ENCODE measurements at regions not wholly inside any gene's neighbourhood (a gene's known extent, or its start where the extent isn't known, plus 50 kb on each side); places are given as distances from the start of the nearest gene placed in this dataset.

DNA sequence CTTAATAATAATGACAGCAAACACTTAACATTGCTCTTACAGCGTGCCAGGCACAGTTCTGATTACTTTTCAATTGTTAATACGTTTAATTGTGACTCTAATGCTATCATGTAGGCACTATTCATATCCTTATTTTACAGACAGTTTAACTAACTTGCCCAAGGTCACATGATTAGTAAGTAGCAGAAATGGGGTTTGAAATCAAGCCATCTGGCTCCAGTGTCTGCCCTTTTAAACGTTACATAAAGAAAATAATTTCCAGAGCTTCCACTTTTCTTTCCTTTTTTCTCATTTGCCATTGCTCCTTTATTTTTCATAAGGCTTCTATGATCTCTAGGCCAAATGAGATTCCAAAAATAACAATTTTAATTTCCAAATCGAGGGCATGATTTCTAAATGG, 50.6 kb upstream of the IKZF2 start:
- no peak for DNase-seq (ENCODE audit: low read depth in 2 of 3, low spot score in 2 of 3)

DNA sequence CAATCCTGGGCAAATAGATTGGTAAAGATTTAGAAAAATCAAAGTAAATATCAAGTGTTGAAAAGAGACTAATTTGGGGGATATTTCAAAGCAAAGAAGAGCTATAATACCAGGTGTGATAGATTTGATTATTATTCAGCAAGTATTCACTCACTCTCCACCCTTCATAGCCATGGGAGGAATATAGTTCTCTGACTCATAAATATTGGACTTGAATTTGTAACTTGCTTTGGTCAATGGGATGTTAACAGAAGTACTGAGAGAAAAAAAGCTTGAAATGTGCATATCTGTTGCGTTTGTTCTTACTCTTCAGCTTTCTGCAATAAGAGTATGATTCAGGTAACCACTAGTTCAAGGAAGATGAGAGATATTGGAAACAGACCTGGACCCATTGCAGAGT, 54.5 kb upstream of the IKZF2 start:
- DNase-seq (ENCODE audit: low read depth in 2 of 3, low spot score in 2 of 3), result no peak

- DNase-seq (ENCODE audit: low read depth in 2 of 3, low spot score in 2 of 3), result no peak
Observed at GRCh38 chr2:213213186-213213585, 61.8 kb upstream of the IKZF2 start.

DNA sequence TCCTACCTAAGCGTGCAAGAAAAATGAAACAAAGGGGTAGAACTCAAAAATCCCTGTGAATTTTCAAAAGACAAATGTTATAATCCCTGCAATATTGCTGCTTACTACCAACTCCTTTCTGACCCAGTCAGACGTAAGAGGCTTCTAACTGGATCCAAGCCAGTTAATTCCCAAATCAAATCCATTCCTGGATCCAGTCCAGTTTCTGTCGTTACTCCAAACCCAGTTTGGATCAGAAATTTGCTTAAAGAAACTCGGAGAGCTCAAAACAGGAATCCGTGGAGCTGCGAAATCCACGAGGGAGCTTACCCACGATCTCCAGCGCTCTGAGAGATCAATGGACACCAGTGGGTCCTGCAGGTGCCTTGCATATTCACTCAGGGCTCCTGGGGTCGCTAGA, 62.8 kb upstream of the IKZF2 start:
- DNase-seq (ENCODE audit: low read depth in 2 of 3, low spot score in 2 of 3), result no peak

DNA sequence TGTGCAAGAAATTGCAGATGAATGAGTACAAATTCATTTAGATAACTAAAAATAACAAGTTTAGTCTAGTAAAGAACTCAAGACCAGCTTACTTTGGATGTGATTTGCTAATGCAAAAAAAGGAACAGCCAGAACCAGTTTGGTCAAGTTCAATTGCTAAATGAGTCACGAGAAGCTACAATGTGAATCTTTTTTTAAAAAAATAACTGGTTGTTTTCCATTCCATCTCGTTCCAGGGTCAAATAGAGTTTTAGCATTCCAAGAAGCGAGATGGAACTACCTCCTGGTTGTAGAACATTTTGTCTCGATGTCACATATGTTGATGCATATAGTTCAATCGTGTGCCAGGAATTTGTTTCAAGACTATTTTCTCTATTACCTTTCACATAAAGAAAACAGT, 65.0 kb upstream of the IKZF2 start:
- DNase-seq (ENCODE audit: low read depth in 2 of 3, low spot score in 2 of 3), result no peak

- DNase-seq (ENCODE audit: low read depth in 2 of 3, low spot score in 2 of 3), result no peak
Observed at GRCh38 chr2:213219816-213220215, 64.4 kb upstream of the SPAG16 start.

GRCh38 chr2:213220967-213221603, 63.2 kb upstream of the SPAG16 start:
- no peak for DNase-seq (ENCODE audit: low read depth in 2 of 3, low spot score in 2 of 3)

- DNase-seq (ENCODE audit: low read depth in 2 of 3, low spot score in 2 of 3), result no peak
Observed at GRCh38 chr2:213221957-213222356, 62.3 kb upstream of the SPAG16 start.

DNA sequence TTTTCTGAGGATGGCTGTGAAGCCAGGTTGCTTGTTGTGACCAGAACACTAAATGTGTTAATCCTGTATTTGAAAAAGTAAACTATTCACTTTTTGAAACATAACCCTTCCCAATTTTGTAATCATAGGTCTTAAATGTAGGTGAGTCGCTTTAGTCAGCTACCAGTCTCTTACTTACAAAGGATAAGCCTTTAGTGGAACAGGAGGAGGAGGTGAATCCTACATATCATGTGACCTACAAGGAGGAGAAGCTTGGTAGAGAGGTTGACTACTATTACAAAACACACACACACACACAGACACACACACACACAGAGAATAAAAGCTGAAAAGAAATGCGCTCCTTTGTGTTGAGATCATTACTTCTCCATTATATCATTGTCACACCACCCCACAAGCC, 59.9 kb upstream of the SPAG16 start:
- no peak for DNase-seq (ENCODE audit: low read depth in 2 of 3, low spot score in 2 of 3)

DNA sequence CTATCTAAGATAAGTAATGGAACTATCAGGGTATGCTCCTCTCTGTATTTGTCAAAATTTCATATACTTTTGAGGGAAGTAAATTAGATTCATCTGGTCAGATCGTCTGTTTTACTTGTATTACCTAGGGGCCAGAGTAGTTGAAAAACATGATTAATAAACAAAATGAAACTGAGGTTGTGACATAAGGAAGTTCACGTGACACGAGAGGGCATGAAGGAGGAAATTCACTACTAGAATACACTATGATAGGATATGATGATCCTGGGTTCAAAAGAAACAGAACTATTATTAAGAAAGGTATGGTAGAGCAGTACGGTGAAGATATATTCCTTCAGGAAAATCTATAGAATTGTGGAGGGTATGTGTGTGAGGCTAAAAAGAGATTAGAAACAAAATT, 58.4 kb upstream of the SPAG16 start:
- DNase-seq (ENCODE audit: low read depth in 2 of 3, low spot score in 2 of 3), result no peak

GRCh38 chr2:213227458-213227857, 56.8 kb upstream of the SPAG16 start:
- DNase-seq (ENCODE audit: low read depth in 2 of 3, low spot score in 2 of 3), result no peak

DNA sequence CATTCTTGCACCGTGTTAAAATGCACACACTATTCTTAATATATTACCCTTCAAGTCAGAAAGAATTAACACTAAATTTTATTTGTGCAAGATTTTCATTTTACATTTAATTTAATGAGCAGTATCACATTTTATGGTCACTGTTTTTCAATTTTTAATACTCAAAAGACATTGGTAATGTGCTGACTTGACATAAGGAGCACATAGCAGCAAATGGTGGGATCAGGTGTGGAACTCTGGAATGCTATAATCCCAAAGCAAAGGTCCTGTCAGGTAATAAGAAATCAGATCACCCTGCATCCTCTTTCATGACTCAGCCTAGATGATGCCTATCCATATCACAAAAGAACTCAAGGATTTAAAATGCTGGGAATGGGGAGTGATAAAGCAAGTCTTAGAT, 55.6 kb upstream of the SPAG16 start:
- no peak for DNase-seq (ENCODE audit: low read depth in 2 of 3, low spot score in 2 of 3)

DNA sequence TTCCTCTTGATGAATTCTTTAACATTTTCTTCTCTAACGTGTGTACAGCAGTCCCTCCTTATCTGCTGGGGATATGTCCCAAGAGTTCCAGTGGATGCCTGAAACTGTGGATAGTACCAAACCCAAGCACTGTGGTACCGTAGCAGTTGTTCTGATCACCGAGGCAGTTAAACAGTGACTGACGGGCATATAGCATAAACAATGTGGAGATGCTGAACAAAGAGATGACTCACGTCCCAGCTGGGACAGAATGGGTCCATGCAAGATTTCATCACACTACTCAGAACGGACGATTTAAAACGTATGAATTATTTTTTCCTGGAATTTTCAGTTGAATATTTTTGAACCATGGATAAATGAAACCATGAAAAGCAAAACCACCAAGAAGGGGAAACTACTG, 54.5 kb upstream of the SPAG16 start:
- DNase-seq (ENCODE audit: low read depth in 2 of 3, low spot score in 2 of 3), result no peak

DNA sequence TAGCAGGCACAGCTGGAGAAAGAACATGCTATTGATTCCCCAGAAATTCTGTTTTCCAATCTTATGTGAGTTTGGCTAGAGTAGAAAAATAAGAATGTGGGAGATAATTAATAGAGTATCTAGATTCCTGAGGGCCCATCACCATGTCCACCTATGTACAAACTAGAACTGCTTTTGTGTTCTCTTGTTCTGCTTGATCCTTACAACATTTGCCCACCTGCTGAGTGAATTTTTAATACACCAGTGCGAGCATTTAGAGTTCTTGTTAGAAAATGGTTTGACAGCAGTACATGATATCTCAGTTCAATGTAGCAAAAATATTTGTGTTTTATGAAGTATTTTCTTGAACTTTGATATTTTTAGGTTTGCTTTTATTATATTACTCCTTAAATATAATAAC, 52.3 kb upstream of the SPAG16 start:
- no peak for DNase-seq (ENCODE audit: low read depth in 2 of 3, low spot score in 2 of 3)

GRCh38 chr2:213232649-213233437, 51.4 kb upstream of the SPAG16 start:
- DNase-seq (ENCODE audit: low read depth in 2 of 3, low spot score in 2 of 3), result peak in 2 of 3 donors; percentile 20 to 56

DNA sequence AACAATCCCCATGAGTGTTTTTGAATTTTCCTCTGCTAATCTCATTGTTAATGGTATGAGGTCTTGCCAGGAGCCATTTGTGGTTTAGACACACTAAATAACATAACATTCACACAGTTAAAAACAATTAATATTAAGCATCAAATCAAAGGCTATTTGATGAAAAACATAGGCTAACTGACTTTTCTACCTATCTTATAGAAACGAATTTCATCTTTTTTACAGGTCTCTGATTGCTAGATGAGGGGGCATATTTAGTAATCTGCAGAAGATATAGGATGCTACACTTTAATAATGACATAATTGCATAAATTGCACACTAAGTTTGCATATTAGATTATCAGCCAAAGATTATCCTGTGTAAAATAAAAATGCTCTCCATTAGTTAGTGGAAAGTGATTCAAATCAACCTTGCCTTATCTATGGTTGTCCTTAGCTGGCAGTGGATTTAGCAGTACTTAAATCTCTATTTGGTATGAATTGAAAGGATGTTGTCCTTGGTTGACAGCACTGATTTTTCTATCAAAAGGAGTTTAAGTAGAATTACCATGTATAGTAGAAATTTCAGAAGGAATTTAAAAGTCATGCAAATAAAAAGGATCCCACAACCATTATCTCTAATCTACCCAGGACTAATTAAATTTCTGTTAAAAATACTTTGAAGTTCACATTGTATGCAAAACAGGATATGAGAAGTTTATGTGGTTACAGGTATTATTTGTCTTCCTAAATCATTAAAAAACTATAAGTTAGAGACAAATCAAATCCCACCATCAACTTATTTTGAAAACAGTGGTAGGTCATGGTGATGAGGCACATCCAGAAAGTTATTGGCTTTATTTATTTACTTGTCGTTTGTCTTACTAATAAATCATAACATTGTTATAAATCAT, 50.6 kb upstream of the SPAG16 start:
- DNase-seq (ENCODE audit: low read depth in 2 of 3, low spot score in 2 of 3), result no peak
